H9 (cell line): ENCODE measurements at regions not wholly inside any gene's neighbourhood (a gene's known extent, or its start where the extent isn't known, plus 50 kb on each side); places are given as distances from the start of the nearest gene placed in this dataset.
A peak's percentile ranks its signal among the peaks of the same experiment; 100 is the strongest.

Experiments used
- DNase-seq: peaks from one replicate; pipeline ENCODE4 v3.0.0-alpha.2; 2017
- H2AFZ ChIP-seq: one replicate; pipeline ENCODE4 v1.6.1; 2013; ENCODE audit warnings: mild to moderate bottlenecking, low read length, control low read depth, moderate library complexity
- H2AK5ac ChIP-seq: 2 replicates; pipeline ENCODE4 v1.6.1; 2013; ENCODE audit warnings: low read length, control low read depth, mixed read lengths; ENCODE audit not compliant: insufficient read length
- H2BK120ac ChIP-seq: one replicate; pipeline ENCODE4 v1.6.1; 2013; ENCODE audit warnings: low read depth, mild to moderate bottlenecking, low read length, control low read depth, inconsistent platforms; ENCODE audit not compliant: poor library complexity, severe bottlenecking
- H2BK12ac ChIP-seq: 2 replicates; pipeline ENCODE4 v1.6.1; 2013; ENCODE audit warnings: low read length, control low read depth, mixed read lengths, low read depth; ENCODE audit not compliant: insufficient read length
- H2BK15ac ChIP-seq: 2 replicates; pipeline ENCODE4 v1.6.1; 2013; ENCODE audit warnings: low read depth, low read length, control low read depth
- H2BK20ac ChIP-seq: one replicate; pipeline ENCODE4 v1.6.1; 2013; ENCODE audit warnings: low read depth, mild to moderate bottlenecking, low read length, control low read depth, inconsistent platforms; ENCODE audit not compliant: poor library complexity, severe bottlenecking
- H2BK5ac ChIP-seq: 2 replicates; pipeline ENCODE4 v1.6.1; 2013; ENCODE audit warnings: low read length, control low read depth, mixed read lengths; ENCODE audit not compliant: insufficient read length
- H3K14ac ChIP-seq: 2 replicates; pipeline ENCODE4 v1.6.1; 2013; ENCODE audit warnings: low read length, control low read depth; ENCODE audit not compliant: insufficient read depth
- H3K18ac ChIP-seq: 2 replicates; pipeline ENCODE4 v1.6.1; 2013; ENCODE audit warnings: low read depth, mild to moderate bottlenecking, mixed read lengths, low read length, control low read depth; ENCODE audit not compliant: insufficient read length
- H3K23ac ChIP-seq: 2 replicates; pipeline ENCODE4 v1.6.1; 2013; ENCODE audit warnings: low read length, control low read depth, mixed read lengths, low read depth; ENCODE audit not compliant: insufficient read length
- H3K23me2 ChIP-seq: 2 replicates; pipeline ENCODE4 v1.6.1; 2013; ENCODE audit warnings: low read depth, mild to moderate bottlenecking, mixed read lengths, low read length, control low read depth; ENCODE audit not compliant: insufficient read length, poor library complexity, severe bottlenecking
- H3K27ac ChIP-seq: 2 replicates; pipeline ENCODE4 v1.5.1; 2013; ENCODE audit warnings: low read length, control low read depth, mixed read lengths, low read depth; ENCODE audit not compliant: insufficient read length
- H3K27me3 ChIP-seq: 2 replicates; pipeline ENCODE4 v1.6.1; 2013; ENCODE audit warnings: low read length, control low read depth, inconsistent platforms; ENCODE audit not compliant: insufficient read depth
- H3K4ac ChIP-seq: 2 replicates; pipeline ENCODE4 v1.6.1; 2013; ENCODE audit warnings: low read depth, mild to moderate bottlenecking, control low read depth, inconsistent platforms, low read length, moderate library complexity
- H3K4me1 ChIP-seq: 2 replicates; pipeline ENCODE4 v1.6.1; 2013; ENCODE audit warnings: low read length, control low read depth, inconsistent platforms; ENCODE audit not compliant: insufficient read depth
- H3K4me2 ChIP-seq: 2 replicates; pipeline ENCODE4 v1.6.1; 2013; ENCODE audit warnings: low read length, control low read depth, mixed read lengths; ENCODE audit not compliant: insufficient read length, insufficient read depth
- H3K56ac ChIP-seq: 2 replicates; pipeline ENCODE4 v1.6.1; 2013; ENCODE audit warnings: low read depth, mild to moderate bottlenecking, mixed read lengths, low read length, control low read depth; ENCODE audit not compliant: insufficient read length
- H3K79me1 ChIP-seq: 2 replicates; pipeline ENCODE4 v1.6.1; 2013; ENCODE audit warnings: low read depth, mild to moderate bottlenecking, moderate library complexity, low read length, control low read depth, inconsistent platforms; ENCODE audit not compliant: insufficient read depth, poor library complexity, severe bottlenecking
- H3K79me2 ChIP-seq: 2 replicates; pipeline ENCODE4 v1.6.1; 2013; ENCODE audit warnings: low read length, control low read depth, inconsistent platforms; ENCODE audit not compliant: insufficient read depth
- H3K9ac ChIP-seq: 2 replicates; pipeline ENCODE4 v1.6.1; 2013; ENCODE audit warnings: low read length, control low read depth, mixed read lengths; ENCODE audit not compliant: insufficient read length; ENCODE audit errors: extremely low read depth
- H3K9me3 ChIP-seq: one replicate; pipeline ENCODE4 v1.6.1; 2013; ENCODE audit warnings: low read depth, low read length, inconsistent platforms; ENCODE audit not compliant: control insufficient read depth
- H3T11ph ChIP-seq: one replicate; pipeline ENCODE4 v1.6.1; 2013; ENCODE audit warnings: mild to moderate bottlenecking, low read length, control low read depth, inconsistent platforms
- H4K20me1 ChIP-seq: one replicate; pipeline ENCODE4 v1.6.1; 2013; ENCODE audit not compliant: control insufficient read depth, insufficient read length, insufficient read depth
- H4K5ac ChIP-seq: 2 replicates; pipeline ENCODE4 v1.6.1; 2013; ENCODE audit warnings: low read depth, mild to moderate bottlenecking, mixed read lengths, low read length, control low read depth; ENCODE audit not compliant: insufficient read length
- H4K8ac ChIP-seq: replicated peaks from 2 replicates; pipeline ENCODE4 v1.6.1; 2013; ENCODE audit warnings: low read length, control low read depth, mixed read lengths, low read depth; ENCODE audit not compliant: insufficient read length
- H4K91ac ChIP-seq: 2 replicates; pipeline ENCODE4 v1.6.1; 2013; ENCODE audit warnings: low read depth, mild to moderate bottlenecking, moderate library complexity, mixed read lengths, low read length, control low read depth; ENCODE audit not compliant: insufficient read length
- H3K27ac Mint-ChIP-seq, 3 experiments: 2 replicates in 2 of 3; 3 replicates in 1 of 3; pipeline ENCODE4 v1.8.0; 2020 to 2021; ENCODE audit warnings: mixed read lengths in 3 of 3, mild to moderate bottlenecking in 1 of 3, moderate library complexity in 1 of 3
- H3K27me3 Mint-ChIP-seq: 2 replicates; pipeline ENCODE4 v1.8.0; 2021; ENCODE audit warnings: low read depth, mild to moderate bottlenecking, moderate library complexity, mixed read lengths
- H3K36me3 Mint-ChIP-seq, 3 experiments: 2 replicates in 2 of 3; 3 replicates in 1 of 3; pipeline ENCODE4 v1.8.0; 2020 to 2021; ENCODE audit warnings: low read depth in 3 of 3, mixed read lengths in 3 of 3; ENCODE audit not compliant: insufficient read depth in 1 of 3
- H3K4me1 Mint-ChIP-seq, 2 experiments: 2 replicates each; pipeline ENCODE4 v1.8.0; 2020; ENCODE audit warnings: mixed read lengths in 2 of 2
- H3K4me3 Mint-ChIP-seq, 2 experiments: 2 replicates in 1 of 2; 3 replicates in 1 of 2; pipeline ENCODE4 v1.8.0; 2020 to 2021; ENCODE audit warnings: mild to moderate bottlenecking in 2 of 2, mixed read lengths in 2 of 2, moderate library complexity in 1 of 2
- H3K9me3 Mint-ChIP-seq, 2 experiments: 2 replicates in 1 of 2; 3 replicates in 1 of 2; pipeline ENCODE4 v1.8.0; 2020; ENCODE audit warnings: mild to moderate bottlenecking in 2 of 2, mixed read lengths in 2 of 2, moderate library complexity in 1 of 2
- WGBS: extraction: QIAGEN DNeasy Blood & Tissue Kit; methylation state at CpG from one replicate; pipeline ENCODE4 v1.1.7; 2013; ENCODE audit warnings: missing lambda C conversion rate, low lambda C conversion rate, mixed read lengths; ENCODE audit not compliant: insufficient read length; ENCODE audit errors: extremely low coverage; 5-methylcytosine and 5-hydroxymethylcytosine counted together
- TF ChIP-seq, protein P1 (sequence below): fragments of 200-600 bp; sonication (generic); conservative IDR thresholded peaks from 3 replicates; pipeline ENCODE4 v1.8.0; 2021; ENCODE audit warnings: antibody characterized with exemption, mild to moderate bottlenecking

DNA sequence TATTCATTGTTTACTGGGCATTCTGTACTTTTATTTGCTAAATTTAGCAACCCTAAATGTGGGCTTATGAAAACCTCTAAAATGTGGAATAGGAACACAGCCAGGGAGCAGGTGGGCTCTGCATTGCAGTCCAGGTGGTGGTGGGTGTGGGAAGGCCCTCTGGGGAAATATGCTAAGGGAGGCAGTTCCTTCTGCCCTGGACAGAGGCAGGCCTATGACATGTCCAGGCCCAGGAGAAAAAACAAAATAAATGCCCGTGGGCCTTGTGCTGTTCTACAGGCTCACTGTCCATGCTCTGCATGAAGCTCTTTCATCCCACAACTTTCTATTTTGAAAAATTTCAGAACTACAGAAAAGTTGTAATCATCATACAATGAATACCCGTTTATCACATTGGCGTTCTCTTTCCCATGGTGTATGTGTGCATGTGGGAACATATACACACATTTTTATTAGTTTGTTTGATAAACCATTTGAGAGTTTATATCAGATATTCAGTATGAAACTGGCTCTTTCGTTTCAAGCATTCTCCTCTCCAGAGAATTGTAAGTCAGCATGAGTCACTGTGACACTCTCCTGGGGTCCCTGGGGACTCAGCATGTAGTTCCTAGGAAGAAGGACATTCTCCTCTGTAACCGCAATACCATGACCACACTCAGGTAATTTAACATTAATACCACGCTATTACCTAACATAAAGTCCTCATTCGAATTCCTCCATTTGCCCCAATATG, 505.3 kb downstream of the COG6 start:
- TF ChIP-seq, protein P1, sequence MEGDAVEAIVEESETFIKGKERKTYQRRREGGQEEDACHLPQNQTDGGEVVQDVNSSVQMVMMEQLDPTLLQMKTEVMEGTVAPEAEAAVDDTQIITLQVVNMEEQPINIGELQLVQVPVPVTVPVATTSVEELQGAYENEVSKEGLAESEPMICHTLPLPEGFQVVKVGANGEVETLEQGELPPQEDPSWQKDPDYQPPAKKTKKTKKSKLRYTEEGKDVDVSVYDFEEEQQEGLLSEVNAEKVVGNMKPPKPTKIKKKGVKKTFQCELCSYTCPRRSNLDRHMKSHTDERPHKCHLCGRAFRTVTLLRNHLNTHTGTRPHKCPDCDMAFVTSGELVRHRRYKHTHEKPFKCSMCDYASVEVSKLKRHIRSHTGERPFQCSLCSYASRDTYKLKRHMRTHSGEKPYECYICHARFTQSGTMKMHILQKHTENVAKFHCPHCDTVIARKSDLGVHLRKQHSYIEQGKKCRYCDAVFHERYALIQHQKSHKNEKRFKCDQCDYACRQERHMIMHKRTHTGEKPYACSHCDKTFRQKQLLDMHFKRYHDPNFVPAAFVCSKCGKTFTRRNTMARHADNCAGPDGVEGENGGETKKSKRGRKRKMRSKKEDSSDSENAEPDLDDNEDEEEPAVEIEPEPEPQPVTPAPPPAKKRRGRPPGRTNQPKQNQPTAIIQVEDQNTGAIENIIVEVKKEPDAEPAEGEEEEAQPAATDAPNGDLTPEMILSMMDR = no peak
- Histone ChIP-seq H3K14ac (no peak overlapping the region; the same call in 1 of the 2 replicates), H3K4me2 (no peak overlapping the region)

More for the DNA sequence above, 505.3 kb downstream of the COG6 start:
- no CpG with 5 or more reads among the region's 7 CpGs for WGBS
- Mint-ChIP-seq H3K27me3 (no peaks in the 10 kb centered on the region; the same call in none of the 2 replicates), H3K36me3 (no peaks in the 10 kb centered on the region; a peak in 1 of 7 replicates), H3K4me1 (peaks cover 0 to 2% of the 10 kb centered on the region in 2 experiments; a peak in 1 of 4 replicates), H3K4me3 (no peak overlapping the region), H3K27ac (0 out of 7 replicates have a peak overlapping the region, but pooled peaks of 1 of the 3 experiments have one; percentile 67), H3K9me3 (no peaks in the 10 kb centered on the region)
- H2AFZ ChIP-seq = no peak overlapping the region
- H3K4me1 ChIP-seq = no peaks in the 10 kb centered on the region
- no peaks in the 10 kb centered on the region for H3K23me2 ChIP-seq
- H3K18ac ChIP-seq = no peak overlapping the region
- no peak overlapping the region for H3K9ac ChIP-seq
- H2AK5ac ChIP-seq = no peak overlapping the region
- no peaks in the 10 kb centered on the region for H3K27me3 ChIP-seq
- no peak overlapping the region for H3K4ac ChIP-seq
- no peak overlapping the region for H3K27ac ChIP-seq
- H4K20me1 ChIP-seq = no peaks in the 10 kb centered on the region
- no peak overlapping the region for H2BK15ac ChIP-seq
- no peak overlapping the region for H4K5ac ChIP-seq
- no peak for DNase-seq
- no peaks in the 10 kb centered on the region for H3K79me2 ChIP-seq
- H4K91ac ChIP-seq = no peak overlapping the region
- no peak overlapping the region for H2BK120ac ChIP-seq
- H3K79me1 ChIP-seq = no peaks in the 10 kb centered on the region
- no peak overlapping the region for H3T11ph ChIP-seq
- H3K9me3 ChIP-seq = no peaks in the 10 kb centered on the region
- no peak overlapping the region for H2BK12ac ChIP-seq
- H2BK20ac ChIP-seq = no peak overlapping the region
- H4K8ac ChIP-seq = no peak overlapping the region
- H2BK5ac ChIP-seq = no peak overlapping the region
- H3K56ac ChIP-seq = no peak overlapping the region
- H3K23ac ChIP-seq = no peak overlapping the region
